Fibroblast of upper back skin (primary cell): ENCODE measurements at regions not wholly inside any gene's neighbourhood (a gene's known extent, or its start where the extent isn't known, plus 50 kb on each side); places are given as distances from the start of the nearest gene placed in this dataset.

Source experiments
- DNase-seq: peaks from one replicate; pipeline ENCODE4 v3.0.0-alpha.2; 2013

DNA sequence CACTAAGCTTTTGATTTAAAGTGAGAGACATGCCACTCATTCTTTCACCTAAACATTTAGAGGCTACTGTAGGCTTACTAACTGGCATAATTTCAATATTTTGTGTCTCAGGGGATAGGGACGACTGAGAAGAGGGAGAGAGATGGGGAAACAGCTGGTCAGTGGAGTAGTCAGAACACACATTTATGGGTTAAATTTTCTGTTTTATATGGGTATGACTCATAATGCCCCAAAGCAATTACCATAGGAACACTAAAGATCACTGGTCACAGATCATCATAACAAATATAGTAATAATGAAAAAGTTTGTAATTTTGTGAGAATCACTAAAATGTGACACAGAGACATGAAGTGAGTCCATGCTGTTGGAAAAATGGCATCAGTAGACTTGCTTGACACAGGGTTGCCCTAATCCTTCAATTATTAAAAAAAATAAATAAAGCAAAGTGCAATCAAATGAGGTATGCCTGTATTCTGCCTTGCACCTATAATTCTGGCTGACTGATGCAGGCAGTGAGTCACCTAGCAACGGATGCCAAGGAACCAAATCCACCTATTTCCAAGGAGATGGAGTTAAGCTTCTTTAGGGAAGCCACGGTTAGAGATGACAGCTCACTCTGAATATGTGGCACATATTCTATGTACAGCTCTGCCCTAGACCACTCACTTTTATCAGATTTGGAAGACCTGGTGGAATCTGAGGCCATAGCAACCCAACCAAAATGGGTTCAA is 166.1 kb downstream of the MARCHF11 start:
- no peak for DNase-seq

DNA sequence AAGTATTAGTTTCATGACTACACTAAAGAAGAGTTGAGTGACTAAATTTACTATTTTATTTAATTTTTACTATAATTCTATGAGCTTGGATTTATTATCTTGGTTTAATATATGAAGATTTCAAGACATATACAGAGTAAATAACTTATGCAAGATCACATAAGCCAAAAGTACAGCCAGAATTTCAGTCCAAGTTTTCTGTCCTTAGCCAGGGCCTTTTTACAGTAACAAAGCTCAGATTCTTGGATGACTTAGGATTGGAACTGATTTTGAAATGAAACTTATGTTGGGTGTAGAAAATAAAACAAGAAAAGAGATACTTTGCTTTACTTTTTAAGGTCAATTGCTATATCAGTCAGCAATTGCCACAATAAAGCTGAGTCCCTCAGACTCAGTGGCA is 170.3 kb downstream of the MARCHF11 start:
- DNase-seq: no peak

DNA sequence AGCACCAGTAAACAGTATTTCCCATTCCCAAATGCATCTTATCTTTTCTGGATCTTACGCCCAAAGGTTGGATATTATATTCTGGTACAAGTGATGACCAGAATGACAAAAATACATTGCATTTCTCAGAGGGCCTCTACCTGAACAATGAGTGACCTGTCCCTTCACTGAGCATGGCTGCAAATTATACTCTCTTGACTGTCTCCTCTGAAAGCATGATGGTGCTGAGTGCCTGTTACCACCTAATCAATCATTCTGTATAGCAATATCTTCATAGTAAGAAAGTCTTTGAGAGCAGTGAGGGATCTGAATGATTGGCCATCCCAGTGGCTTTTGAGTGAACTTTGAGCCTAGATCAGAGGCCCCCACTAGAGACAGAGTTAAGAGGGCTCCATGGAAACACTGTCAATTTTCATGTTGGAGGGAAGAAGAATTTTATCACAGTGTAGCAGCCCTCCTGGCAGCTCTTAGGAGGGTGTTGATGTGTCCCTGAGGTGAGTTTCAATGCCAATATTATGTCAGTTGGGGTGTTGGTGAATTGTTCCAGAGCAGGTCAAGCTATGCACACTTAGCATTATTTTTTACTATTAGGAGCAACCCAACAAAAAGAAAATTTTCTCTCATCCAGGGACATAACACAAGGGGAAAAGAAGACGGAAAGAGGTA is 171.7 kb downstream of the MARCHF11 start:
- DNase-seq: no peak

DNA sequence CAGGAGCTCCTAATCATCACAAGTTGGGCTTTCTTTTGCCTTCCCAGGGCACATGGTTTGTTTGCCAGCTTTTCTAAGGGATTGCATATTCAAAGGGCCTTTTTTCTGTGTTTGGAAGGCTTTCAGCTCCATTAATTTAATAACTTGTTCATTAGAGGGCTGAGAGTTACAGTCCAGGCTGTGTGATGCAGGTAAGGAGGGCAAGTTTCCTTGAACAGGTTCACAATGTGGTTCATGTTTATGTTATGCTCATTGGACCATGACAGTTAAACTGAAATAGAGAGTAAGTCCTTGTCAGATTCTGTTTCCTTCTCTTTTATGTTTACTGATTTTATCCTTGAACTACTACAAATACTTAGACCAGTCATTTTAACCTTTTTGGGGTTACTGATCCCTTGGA is 174.4 kb downstream of the MARCHF11 start:
- DNase-seq: no peak

DNA sequence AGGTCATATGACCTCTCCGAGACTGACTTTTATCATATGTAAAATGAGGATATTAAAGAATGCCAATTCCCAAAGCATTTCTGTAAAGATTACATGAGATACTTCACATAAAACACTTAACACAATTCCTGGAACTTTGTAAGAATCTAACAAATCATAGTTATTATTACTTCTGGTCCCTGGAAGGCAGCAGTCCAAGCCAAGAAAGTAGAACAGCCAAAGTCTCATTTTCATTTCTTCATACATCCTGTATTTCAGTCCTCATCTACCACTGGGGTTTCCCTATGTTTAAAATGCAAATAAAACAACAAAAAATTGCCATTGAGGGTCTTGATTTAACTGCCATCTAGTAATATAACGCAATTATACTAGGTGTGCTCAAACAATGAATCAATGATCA is 179.5 kb downstream of the MARCHF11 start:
- DNase-seq: no peak

DNA sequence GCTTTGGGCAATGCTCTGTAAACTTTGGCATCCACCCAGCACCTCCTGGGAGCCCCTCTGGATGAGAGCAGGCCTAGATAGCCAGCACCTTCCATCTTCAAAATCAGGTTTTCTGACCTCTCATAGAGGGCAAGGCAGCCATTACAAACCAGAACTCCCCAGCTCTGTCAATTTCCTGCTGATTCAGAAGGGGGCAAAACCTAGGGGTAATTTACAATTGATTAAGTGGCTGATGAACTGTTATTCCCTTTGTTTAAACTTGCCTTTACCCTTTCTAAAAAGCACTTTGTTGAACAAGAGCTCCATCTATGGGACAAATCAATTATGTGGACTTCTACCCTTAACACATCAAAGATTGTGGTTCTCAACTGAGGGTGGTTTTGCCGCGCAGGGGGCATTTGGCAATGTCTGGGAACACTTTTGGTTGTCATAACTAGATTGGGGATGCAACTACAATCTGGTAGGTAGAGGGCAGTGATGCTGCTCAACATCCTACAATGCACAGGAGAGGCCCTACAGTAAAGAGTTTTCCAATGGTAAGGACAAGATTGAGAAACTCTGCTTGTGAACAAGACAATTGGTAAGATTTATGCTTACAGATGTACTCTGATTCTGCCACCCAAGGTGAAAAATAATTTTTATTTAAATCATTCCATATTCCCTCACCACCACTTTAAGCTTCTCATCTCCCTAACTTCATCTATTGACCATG is 184.1 kb downstream of the MARCHF11 start:
- peak; percentile 55 for DNase-seq

DNA sequence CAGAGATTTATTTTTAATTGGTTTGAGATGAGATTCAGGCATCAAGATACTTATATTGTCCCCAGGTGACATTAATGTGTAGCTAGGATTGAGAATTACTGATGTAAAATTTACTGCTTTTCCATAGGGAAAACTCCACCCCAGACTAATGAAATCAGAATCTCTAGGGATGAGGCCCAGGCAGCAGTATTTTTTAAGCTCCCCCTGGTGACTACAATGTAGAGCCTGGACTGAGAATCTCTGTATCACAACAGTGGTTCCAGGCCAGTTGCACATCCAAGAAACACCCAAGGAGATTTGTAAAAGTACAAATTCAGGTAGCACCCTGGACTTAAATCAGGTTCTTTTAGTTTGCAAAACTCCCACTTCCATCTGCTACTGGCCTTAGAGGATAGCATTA is 185.7 kb downstream of the MARCHF11 start:
- peak; percentile 26 for DNase-seq

DNA sequence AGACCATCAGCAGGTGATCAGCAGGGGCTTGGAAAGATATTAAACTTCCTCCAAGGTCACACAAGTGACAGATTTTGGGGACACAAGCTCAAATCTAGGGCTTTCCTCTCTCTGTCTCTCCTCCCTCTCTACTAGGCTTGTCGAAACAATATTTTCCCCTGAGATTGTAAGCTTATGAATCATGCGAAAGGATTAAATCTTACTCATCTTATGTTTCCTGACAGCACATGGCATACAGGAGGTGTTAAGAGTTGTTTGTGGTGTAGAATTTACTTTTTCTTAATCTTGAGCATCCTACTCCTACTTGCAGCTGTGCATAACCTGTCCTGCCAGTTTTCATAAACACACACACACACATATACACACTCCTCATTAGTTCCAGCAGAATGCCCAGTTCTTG is 186.3 kb downstream of the MARCHF11 start:
- peak; percentile 54 for DNase-seq

DNA sequence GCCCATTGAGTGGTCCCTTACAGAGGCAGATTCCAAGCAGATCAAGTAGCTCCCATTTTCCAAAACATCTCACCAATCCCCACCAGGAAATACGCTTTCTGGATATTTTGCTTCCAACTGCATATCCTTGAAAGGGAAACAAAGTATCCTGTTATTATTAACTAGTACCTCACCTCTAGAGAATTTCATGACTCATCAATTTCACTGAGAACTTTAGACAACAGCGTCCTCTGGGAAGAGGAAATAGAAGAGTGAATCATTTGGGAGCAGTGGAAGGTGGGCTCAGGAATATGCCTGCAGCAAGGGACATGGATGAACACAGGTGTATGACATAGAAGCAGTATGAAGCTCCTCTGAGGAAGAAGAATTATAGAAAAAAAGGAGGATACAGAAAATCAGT is 186.7 kb downstream of the MARCHF11 start:
- DNase-seq: peak; percentile 67

DNA sequence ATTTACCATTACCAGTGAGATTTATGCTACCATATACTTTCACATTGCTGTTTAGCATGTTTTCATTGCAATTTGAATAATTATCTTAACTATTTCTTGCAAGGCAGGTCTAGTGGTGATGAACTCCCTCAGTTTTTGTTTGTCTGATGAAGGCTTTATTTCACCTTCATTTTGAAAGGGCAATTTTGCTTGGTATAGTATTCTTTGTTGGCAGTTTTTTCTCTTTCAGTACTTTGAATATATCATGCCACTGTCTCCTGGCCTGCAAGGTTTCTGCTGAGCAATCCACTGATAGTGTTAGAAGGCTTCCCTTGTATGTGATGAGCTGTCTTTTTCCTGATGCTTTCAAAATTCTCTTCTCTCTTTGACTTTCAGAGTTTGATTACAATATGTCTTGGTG is 188.0 kb downstream of the MARCHF11 start:
- no peak for DNase-seq
